ENCODE measurements at regions not wholly inside any gene's neighbourhood (a gene's known extent, or its start where the extent isn't known, plus 50 kb on each side); places are given as distances from the start of the nearest gene placed in this dataset.

DNA sequence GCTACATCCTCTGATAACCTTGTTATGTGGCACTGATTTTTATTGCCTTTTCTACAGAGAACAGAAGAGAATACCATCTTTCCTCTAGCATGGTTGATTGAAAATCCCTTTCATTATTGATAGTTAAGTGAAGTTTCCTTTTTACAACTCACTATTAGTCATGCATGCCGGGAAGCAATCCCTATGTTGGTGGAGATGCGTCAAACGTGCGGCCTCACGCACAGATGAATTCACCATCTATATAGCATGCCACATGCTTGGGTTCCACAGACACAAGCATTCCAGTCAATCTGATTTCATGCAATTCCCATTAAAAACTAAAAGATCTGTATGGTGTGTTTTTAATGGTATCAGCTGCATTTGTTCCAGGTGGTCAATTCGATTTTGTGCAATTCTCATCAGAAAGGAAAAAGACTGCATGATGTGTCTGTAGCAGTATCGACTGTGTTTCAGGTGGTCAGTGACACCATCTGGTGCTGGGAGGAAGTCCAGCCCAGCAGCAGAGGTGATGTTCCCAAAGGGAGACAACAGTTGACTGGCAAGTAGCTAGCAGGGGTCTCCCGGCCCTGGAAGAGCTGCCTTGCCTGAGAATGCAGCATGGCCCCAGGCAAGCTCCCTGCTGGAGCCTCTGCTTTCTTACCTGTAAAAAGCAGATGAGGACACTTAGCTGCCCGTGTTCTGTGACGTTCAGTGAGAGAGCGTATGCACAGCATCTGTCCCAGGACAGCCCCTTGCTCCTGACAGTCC lies 151.3 kb upstream of the NCK2 start:
- DNase-seq (ENCODE audit: low spot score) = no peak

DNA sequence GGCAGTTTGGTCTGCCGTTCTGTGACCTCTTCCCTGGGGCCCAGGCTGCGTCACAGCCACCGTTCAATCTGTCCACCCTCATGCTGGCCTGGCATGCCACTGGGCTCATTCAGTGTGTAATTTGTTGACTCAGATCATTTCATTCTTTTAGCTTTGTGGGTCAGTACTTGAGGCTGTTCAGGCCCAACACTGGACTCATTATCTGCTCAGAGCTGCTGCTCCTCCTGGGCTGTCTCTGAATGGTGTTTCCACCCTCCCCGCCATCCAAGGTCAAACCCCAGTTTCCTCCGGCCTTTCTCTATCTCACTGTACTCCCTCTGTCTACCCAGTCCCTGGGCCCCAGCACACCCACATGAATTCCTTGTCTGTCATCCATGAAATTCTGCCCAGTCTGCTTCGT lies 152.4 kb upstream of the NCK2 start:
- no peak for DNase-seq (ENCODE audit: low spot score)

- DNase-seq (ENCODE audit: low spot score) = no peak
These were observed 153.7 kb upstream of the NCK2 start for GRCh38 chr2:105590780-105591660.

DNA sequence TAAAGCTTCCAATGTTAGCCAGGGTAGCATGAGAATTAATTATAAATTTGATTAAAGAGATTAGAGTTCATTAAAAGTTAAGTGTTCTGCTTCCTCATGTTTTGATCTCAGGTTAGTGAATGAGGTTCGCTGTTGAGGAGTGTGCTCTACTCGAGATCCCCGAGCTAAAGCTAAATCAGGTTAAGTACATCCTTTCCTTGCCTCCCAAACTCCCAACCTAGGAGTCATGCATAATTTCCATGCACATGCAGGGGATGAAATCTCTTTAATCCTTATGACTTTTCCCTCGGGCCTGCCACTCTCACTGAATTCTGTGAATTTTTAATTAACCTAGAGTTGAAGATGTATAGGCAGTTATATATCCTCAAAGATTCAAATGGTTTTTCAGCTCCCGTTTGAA lies 156.1 kb upstream of the NCK2 start:
- DNase-seq (ENCODE audit: low spot score) = no peak

DNA sequence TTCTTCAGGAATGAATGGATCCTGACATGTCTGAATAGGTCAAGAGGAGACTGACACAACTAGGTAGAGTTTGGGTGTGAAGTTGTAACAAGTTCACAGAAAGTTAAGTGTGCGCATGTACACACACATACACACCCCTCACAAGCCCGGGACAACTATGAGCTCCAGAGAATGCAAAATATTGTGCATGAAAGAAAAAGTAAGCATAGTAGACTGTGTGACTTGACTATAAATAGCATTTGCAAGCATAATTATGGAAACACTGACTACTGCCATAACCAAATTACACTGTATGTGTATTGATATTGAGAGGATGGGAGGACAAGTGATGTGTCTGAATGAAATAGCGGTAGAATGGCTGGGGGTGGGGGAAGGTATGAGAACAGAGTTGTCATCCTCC lies 157.1 kb upstream of the NCK2 start:
- DNase-seq (ENCODE audit: low spot score) = no peak

DNA sequence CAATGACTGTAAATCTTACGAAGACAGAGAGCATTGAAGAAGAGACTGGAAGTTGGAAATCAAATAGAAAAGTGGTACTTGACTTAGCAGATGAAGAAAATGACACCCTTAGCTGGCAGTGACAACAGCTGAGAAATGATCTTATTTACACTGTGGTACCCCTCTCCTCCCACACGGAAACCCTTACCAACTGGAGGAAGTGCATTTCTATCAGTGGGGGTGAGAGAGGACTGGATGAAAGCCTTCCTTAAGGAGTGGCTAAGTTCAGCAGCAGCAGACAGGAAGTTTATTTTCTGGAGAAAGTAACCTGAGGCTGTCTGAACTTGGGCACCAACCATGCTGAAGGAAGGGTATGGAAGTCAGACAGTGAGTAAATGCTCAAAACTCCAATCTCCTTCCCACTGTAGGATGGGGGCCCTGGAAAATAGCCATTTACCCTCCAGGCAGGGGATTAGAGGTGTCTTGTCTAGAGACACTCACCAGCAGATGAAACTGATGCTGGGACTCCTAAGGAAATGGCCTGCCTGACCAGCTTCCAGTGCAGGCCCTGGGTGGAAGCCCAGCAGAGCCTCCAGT lies 160.2 kb upstream of the NCK2 start:
- DNase-seq (ENCODE audit: low spot score) = no peak

GRCh38 chr2:105582952-105583660 lies 161.6 kb upstream of the NCK2 start:
- no peak for DNase-seq (ENCODE audit: low spot score)

GRCh38 chr2:105581555-105581944 lies 163.2 kb upstream of the NCK2 start:
- no peak for DNase-seq (ENCODE audit: low spot score)

- no peak for DNase-seq (ENCODE audit: low spot score)
These were observed 163.7 kb upstream of the NCK2 start for GRCh38 chr2:105580870-105581554.

- DNase-seq (ENCODE audit: low spot score) = no peak
These were observed 164.5 kb upstream of the NCK2 start for GRCh38 chr2:105580216-105580615.

GRCh38 chr2:105578166-105578565 lies 166.5 kb upstream of the NCK2 start:
- no peak for DNase-seq (ENCODE audit: low spot score)

DNA sequence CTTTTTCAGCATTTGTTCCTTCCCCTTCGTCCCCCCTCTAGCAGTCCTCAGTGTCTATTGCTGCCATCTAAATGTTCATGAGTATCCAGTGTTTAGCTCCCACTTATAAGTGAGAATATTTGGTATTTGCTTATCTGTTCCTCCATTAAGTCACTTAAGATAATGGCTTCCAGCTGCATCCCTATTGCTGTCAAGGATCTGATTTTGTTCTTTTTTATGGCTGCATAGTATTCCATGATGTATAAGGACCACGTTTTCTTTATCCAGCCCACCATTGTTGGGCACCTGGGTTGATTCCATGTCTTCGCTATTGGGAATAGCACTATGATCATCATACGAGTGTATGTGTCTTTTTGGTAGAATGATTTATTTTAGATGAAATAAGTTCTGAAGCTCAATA lies 166.9 kb upstream of the NCK2 start:
- DNase-seq (ENCODE audit: low spot score) = no peak

DNA sequence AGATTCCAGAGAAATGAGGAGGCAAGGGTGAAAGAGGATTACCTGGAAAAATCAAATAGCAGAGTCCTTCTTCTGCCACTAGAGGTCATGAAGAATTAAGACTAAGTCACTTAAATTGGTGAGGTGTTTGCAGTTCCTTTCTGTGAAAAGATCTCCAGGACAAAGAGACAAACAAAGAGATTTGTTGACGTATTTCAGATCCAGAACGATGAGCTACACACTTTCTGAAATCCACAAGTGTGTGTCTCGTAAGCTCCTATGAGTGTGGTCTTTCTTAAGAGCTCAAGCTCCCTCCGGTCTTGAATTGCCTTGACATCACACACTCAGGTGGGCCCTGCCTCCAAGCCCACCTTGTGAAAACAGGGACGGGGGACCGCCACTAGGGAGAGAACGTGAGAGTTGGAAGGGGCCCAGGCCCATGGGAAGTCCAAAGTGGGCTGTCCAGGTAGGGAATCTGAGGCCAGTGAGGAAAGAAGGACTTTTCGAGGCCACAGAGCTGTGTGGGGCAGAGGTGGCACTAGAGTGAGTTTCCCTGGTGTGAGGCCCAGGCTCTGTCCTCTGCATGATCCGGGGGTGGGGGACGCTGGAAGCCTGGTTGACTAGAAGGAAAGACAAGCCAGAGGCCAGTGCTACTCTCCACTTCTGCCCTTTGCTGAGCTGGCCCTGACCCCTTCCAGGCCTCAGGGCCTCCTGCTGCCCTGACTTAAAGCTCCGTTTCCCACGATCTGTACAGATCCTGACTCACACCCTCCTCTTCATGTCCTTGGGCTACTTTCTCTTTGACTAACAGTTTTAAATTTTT lies 168.1 kb upstream of the NCK2 start:
- DNase-seq (ENCODE audit: low spot score) = peak; percentile 74

DNA sequence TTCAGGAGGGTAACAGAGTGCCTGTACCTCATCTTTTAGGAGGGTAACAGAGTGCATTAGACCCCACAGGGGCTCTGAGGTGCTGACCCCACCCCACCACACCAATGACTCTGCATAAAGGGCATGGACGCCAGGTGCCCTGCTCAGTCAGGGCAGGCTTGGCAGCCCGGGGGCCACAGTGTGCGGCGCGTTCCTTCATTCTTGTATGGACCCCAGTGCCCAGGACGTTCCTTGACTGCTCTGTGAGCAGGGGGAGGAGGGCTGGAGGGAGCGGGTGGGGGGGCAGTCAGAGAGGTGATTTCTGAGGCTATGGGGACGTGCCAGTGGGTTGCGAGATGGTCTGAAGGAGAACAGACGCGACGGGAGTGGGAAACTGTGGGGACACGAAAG lies 168.7 kb upstream of the NCK2 start:
- DNase-seq (ENCODE audit: low spot score) = no peak

DNA sequence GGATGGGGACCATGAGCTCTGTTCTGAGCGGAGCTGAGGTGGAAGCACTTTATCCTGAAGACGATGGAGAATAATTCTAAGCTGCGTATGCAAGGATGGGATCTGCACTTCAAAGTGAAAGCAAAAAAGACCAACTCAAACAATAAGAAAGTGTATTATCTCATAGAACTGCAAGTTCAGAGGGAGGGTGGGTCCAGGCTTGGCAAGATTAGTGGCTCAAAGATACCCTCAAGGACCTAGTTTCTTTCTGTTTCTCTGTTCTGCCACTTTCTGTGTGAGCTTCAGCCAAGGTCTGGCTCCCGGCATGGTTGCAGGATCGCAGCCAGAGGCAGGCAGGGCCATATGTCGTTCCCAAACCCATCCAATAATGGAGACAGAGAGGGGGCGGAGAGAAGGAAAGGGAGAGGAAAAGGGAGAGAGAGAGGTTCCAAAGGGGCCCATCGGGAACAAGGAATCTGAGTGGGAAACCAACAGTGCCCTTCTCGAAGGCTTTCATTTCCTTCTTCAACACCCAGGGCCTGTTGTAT lies 169.2 kb upstream of the NCK2 start:
- DNase-seq (ENCODE audit: low spot score) = peak; percentile 24

DNA sequence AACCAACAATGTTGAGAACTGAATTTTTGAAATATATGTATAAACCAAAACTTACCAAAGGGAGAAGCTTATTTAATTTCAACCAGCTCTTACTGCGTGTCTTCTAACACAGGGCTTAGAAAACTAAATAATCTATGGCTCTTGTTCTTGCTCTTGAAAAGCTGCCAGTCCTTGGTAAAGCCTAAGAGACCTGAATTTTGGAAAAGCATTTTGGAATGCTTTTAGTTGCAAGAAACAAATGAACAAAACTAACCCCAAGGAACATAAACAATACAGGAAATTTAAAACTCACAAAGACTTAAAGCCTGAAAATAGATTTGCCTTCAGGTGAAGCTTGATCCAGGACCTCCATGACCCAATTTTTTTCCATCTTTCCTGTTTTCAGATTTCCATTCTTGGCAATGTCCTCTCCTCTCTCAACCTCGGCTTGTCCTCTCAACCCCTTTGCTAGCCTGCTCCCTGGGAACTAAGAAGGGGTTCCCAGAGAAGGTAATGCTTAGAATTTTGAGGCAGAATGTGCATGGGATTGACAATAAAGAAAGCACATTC lies 169.8 kb upstream of the NCK2 start:
- DNase-seq (ENCODE audit: low spot score) = no peak

- DNase-seq (ENCODE audit: low spot score) = no peak
These were observed 170.6 kb upstream of the NCK2 start for GRCh38 chr2:105573910-105574655.

GRCh38 chr2:105573490-105573889 lies 171.2 kb upstream of the NCK2 start:
- no peak for DNase-seq (ENCODE audit: low spot score)

DNA sequence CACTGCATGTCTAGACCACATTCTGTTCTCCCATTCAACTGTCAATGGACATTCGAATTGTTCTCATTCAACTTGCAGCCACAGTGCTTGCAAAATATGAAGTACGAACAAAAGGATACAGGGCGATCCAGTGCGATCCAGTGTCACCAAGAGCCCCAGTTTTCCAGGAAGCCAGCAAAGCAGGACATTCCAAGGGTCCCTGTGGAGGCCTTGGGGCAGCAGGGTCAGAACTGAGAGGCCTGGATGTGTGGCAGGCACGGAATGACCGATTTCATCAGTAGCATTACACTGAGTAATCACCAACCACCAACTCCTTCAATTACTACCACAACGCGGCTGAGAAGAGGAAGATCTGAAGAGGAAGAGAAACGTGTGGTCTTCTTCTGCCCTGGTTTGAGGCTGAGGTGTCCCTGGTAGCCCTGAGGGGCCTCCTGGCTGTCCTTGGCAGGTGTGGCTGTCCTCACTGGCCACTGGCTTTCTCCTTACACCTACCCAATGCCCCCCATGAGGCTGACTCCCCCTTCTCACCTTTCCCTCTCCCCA lies 172.7 kb upstream of the FHL2 start:
- DNase-seq (ENCODE audit: low spot score) = no peak
